GM18502 (cell line): ENCODE measurements at regions not wholly inside any gene's neighbourhood (a gene's known extent, or its start where the extent isn't known, plus 50 kb on each side); places are given as distances from the start of the nearest gene placed in this dataset.
"Not testable (repeated sequence)": the region's sequence is repeated elsewhere in the genome, so short reads cannot be mapped to it uniquely, and the experiment has no call there.

Experiments
- ATAC-seq: cut with Tn5 transposase; IDR thresholded peaks from one replicate; pipeline ENCODE4 v1.9.1; 2021; ENCODE audit warnings: mild to moderate bottlenecking; ENCODE audit not compliant: unreplicated experiment, poor library complexity

GRCh38 chr5:131008329-131008728 is 156.7 kb downstream of the HINT1 start:
- no peak for ATAC-seq

GRCh38 chr5:131005963-131006684 is 158.9 kb downstream of the HINT1 start:
- ATAC-seq: no peak

DNA sequence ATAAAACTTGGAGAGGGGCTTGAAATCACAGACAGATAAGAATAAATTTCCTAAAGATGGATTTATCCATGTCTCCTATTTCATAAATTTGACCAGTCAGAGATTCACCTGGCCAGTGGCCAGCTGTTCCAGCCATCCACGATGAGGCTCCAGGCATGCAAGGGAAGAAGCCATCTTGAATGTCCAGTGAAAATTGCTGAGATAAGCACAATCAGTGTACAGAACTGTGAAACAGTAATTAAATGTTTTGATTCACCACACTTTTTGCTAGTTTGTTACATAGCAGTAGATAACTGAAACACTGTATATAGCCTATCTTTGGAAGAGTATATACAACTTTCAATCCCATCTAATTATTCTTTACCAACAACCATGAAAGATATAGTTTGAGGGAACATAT is 163.5 kb downstream of the HINT1 start:
- no peak for ATAC-seq

GRCh38 chr5:131000289-131000688 is 164.8 kb downstream of the HINT1 start:
- ATAC-seq: no peak

DNA sequence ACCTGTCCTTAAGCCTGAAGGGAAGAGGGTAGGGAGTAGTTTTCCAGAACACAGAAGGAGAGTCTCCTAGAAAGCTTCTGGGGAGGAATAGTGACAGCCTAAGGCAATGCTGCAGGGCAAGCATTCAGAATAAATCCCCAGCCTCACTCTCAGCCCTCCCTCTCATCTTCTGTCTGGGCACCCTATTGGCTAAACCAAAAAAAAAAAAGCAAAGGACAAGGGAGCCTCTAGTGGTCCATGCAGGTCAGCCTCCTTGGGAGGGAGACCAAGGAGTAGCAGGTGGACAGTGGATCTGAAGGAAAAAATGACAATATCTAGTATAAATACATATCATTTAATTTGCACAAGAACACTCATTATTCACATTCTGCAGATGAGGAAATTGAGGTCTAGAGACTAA is 168.3 kb downstream of the HINT1 start:
- not testable (repeated sequence) for ATAC-seq

DNA sequence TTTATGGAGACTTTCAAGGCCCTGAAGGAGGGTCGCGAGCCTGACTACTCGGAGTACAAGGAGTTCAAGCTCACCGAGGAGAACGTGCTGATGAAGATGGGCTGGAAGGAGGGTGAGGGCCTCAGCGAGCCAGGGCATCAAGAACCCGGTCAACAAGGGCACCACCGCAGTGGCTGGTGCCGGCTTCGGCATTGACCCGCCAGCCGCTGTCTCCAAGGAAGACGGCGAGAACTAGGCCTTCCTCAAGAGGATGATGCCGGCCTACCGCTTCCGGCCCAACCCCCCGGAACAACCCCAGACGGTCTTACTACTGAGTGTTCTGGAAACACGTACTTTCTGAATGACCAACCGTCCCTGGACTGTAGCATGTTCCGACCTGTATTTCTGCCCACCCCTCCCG is 169.2 kb downstream of the HINT1 start:
- ATAC-seq: no peak

GRCh38 chr5:130995254-130995515 is 169.9 kb downstream of the HINT1 start:
- no peak for ATAC-seq

DNA sequence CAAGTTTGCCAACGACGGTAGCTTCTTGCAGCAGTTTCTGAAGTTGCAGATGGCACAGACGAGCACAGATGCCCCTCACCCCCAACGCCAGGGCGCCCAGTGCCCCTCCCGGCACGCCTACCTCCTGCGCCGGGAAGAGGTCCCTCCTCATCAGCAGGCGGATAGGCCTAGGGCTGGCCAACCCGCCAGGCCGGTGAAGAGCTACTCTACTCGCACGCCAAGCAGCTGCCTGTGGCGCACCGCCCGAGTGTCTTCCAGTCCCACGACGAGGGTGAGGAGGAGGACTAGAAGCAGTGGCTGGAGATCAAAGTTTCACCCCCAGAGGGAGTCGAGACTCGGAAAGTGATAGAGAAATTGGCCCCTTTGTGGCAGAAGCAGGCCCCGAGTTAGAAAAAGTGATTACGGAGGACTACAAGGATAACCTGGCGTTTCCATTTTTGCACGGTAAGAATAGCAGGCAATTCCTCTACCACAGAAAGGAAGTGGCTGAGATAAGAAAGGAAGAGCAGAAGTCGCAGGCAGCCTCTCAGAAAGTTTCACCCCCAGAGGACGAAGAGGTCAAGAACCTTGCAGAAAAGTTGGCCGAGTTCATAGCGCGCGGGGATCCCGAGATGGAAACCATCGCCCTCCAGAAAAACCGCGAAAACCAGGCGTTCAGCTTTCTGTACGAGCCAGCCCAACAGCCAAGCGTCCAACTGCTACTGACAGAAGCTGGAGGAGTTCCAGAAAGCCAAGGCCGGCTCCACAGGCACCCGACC is 170.4 kb downstream of the HINT1 start:
- no peak for ATAC-seq

DNA sequence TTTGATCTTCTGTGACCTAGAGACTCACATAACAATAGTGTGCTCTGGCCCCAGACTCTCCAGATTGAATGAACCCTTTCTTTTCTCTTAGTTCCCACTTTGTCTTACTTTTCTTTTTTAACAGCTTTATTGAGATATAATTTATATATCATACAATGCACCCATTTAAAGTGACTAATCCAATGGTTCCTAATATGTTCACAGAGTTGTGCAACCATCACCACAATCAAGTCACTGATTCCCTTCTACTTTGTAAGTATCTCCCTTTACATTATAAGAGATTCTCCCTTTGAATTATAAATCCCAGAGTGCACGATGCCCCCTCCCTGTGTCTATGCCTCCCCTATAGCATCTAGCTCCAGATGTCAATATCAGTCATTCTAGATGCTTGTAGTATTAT is 172.4 kb downstream of the HINT1 start:
- no peak for ATAC-seq

DNA sequence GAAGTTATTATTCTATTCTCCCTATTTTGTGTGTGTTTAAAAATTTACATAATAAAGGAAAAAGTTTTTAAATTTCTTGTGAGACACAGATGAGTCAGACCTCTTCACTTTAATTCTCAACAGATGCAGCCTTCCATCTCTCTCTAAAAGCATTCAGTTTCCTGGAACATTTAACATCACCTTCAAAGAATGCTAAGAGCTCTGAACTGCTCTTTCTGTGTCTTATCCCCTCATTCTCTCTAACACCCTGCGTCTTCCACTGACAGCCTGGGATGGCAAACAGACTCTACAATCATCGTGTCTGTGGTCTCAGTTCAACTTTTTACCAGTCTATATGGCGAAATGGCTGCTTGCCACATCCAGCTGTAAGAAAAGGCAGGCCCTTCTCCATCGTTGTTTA is 173.0 kb downstream of the HINT1 start:
- no peak for ATAC-seq

DNA sequence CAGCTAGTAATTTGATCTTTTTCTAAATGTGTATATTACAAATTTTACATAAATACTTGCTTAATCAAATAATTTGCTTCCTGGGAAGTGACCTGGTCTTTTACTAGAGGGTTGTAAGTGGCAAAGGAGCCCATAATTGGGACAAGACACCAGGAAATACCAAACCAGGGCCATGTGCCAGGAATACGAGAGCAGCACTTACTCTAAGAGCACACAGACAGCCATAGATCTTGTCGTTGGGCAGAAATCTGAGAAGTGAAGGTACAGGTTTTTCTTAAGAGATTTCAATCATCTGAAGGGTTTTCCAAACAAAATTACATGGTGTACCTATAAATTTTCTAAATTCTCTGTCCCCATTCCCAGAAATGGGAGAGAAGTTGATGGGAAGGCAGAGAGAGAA is 179.3 kb downstream of the HINT1 start:
- ATAC-seq: no peak

DNA sequence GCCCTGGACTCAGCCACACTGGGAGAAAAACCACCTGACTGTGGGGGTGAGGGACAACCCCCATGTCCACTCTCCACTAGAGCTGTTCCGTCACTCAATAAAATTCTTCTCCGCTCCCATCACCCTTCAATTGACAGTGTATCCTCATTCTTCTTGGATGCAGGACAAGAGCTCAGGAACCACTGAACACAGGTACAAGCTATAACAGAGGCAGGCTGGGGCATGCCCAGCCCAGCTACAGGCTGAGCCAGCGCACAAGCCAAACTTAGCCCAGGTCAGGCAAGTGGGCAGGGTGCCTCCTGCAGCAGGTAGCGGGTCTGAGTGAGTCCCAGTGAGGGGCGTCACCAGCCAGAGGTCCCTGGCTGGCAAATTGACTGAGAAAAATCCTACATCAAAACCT is 183.4 kb downstream of the HINT1 start:
- no peak for ATAC-seq

GRCh38 chr5:130978475-130978874 is 186.6 kb downstream of the HINT1 start:
- ATAC-seq: no peak

- no peak for ATAC-seq
Observed at GRCh38 chr5:130976493-130976892, 188.6 kb downstream of the HINT1 start.

GRCh38 chr5:130975847-130976246 is 189.2 kb downstream of the HINT1 start:
- no peak for ATAC-seq

DNA sequence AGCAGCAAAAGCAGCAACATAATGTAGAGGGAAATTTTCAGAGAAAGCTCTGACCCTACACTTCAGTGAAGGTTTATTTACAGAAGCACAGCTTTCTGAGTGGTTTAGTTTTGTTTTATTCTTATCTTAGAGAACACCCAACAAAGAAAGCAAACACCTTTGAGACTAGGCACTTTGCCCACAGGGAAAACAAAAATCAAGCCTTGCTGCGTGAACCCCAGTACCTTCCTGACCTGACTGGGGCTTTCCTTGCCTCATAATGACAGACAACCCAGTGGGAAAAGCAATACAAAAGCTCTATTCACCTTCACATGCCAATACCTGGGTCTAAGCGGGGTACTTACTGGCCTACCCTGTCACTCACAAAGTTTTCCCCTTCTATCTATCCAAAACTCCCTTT is 189.8 kb downstream of the HINT1 start:
- ATAC-seq: no peak

- ATAC-seq: no peak
Observed at GRCh38 chr5:130974021-130974683, 190.9 kb downstream of the HINT1 start.

DNA sequence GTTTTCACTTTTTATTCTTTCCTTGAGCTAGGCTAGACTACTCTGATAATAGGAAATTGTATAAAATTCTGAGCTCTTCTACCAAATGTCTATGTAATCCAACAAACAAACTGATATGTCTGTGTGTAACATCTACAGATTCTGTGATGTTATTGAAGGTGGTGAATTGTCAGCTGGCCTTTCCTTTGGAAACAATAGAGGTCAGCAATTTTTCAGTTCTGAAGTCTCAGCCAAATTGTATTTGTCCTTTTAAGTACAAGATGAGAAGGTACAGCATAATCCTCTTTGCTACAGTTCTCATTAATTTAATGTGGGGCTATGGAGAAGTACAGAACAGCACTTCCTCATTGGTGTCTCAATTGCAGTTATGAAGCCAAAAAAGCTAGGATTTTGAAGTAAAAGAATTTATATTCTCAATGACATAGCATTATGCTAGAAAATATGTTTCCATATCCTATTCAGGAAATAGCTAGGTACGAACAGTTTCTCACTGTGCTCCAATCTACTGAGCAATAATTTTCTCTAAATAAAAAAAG is 198.0 kb downstream of the HINT1 start:
- no peak for ATAC-seq

DNA sequence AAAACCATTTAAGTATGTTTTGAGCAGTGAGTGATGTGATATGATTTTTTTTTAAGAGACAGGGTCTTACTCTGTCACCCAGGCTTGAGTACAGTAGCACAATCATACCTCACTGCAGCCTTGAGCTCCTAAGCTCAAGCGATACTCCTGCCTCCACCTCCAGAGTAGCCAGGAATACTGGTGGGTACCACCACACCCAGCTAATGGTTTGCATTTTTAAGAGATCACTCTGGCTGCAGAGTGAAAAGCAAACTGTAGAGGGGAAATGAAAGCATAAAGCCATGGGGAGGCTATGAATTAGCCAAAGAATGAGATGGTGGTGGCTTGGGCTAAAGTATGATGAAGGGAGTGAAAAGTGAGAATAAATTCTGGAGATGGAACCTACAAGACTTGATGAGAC is 199.1 kb downstream of the HINT1 start:
- ATAC-seq: no peak

DNA sequence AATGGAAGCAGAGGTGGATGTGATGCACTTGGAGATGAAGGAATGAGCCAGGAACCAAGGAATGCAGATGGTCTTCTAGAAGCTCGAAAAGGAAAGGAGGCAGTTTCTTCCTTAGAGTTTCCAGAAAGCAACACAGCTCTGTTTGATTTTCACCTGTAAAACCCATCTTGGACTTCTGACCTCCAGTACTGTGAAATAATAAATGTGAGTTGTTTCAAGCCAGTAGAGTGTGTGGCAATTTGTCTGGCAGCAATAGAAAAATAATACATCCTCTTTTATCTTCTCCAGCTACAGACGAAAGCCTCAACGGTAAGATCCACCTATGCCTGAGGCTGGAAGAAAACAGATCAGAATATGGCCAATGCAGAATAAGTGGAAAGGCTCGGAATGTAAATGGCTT is 199.7 kb downstream of the HINT1 start:
- no peak for ATAC-seq
